GM12891 (cell line): ENCODE measurements at regions not wholly inside any gene's neighbourhood (a gene's known extent, or its start where the extent isn't known, plus 50 kb on each side); places are given as distances from the start of the nearest gene placed in this dataset.

Experiments
- PAX5 ChIP-seq: IDR thresholded peaks from 2 replicates; pipeline ENCODE4 v1.6.1; 2011; ENCODE audit warnings: low read length, moderate library complexity, mild to moderate bottlenecking; ENCODE audit not compliant: insufficient read depth, severe bottlenecking
- POLR2A ChIP-seq: IDR thresholded peaks from 2 replicates; pipeline ENCODE4 v1.6.1; 2011; ENCODE audit warnings: low read depth, low read length, control low read depth
- POLR2AphosphoS5 ChIP-seq: IDR thresholded peaks from 2 replicates; pipeline ENCODE4 v1.6.1; 2011; ENCODE audit warnings: low read depth, low read length, control low read depth
- POU2F2 ChIP-seq: IDR thresholded peaks from 2 replicates; pipeline ENCODE4 v1.6.1; 2011; ENCODE audit warnings: low read depth, mild to moderate bottlenecking, control low read depth, low read length, moderate library complexity
- TAF1 ChIP-seq: IDR thresholded peaks from 2 replicates; pipeline ENCODE4 v1.6.1; 2011; ENCODE audit warnings: low read depth, low read length, control low read depth

- TF ChIP-seq POLR2A (no peak), POLR2AphosphoS5 (no peak), POU2F2 (no peak), PAX5 (no peak), TAF1 (no peak)
Measured at GRCh38 chr9:1254071-1254470, 203.9 kb downstream of the DMRT2 start.
